ENCODE measurements at regions not wholly inside any gene's neighbourhood (a gene's known extent, or its start where the extent isn't known, plus 50 kb on each side); places are given as distances from the start of the nearest gene placed in this dataset.

GRCh38 chr1:193356249-193356648 is 169.8 kb upstream of the B3GALT2 start:
- Histone ChIP-seq H3K4me3 (replicated peaks in 1 of 3; ENCODE audit: insufficient read depth in 1 of 3, low read depth in 1 of 3, low read length in 3 of 3) (no peak overlapping the region), H3K9me1 (replicated peaks; ENCODE audit: control insufficient read depth, extremely low read depth, insufficient read depth, low read length) (no peaks in the 10 kb centered on the region), H3K9ac (replicated peaks; ENCODE audit: extremely low read depth, insufficient read depth, low read length) (no peak overlapping the region), H3K9me3 (replicated peaks; ENCODE audit: control insufficient read depth, insufficient read depth, low read length) (no peaks in the 10 kb centered on the region), H3K27ac (ENCODE audit: insufficient read depth, low read depth, low read length) (no peak overlapping the region), H4K20me1 (replicated peaks; ENCODE audit: control insufficient read depth, extremely low read depth, insufficient read depth, low read length) (no peaks in the 10 kb centered on the region), H3K27me3 (ENCODE audit: control insufficient read depth in 2 of 2, insufficient read depth in 2 of 2, low read length in 2 of 2) (no peaks in the 10 kb centered on the region), H3K4me1 (ENCODE audit: control insufficient read depth, extremely low read depth, insufficient read depth, low read length) (peaks cover 11% of the 10 kb centered on the region), H3K79me2 (ENCODE audit: control insufficient read depth, insufficient read depth, low read length) (no peaks in the 10 kb centered on the region), H3K36me3 (ENCODE audit: control insufficient read depth in 2 of 2, extremely low read depth in 1 of 2, insufficient read depth in 2 of 2, low read length in 2 of 2) (no peaks in the 10 kb centered on the region), H2AFZ (ENCODE audit: low read depth, low read length) (no peak overlapping the region), H3K4me2 (ENCODE audit: insufficient read depth, low read length) (no peak overlapping the region)
- dilution Hi-C loops (cut with MboI; ENCODE audit: extremely low pct_ligation_motif_present, low sequenced_read_pairs), result no loop called here
- no peak for FAIRE-seq
- intact Hi-C loops (cut with micrococcal nuclease), result no loop called here
- no peak for DNase-seq (ENCODE audit: low read depth, low spot score)
- no peak for TF ChIP-seq GATA2 (IDR thresholded peaks at IDR 0.05; ENCODE audit: insufficient read depth, insufficient read length, low read depth, low read length)
- BruUV-seq (replicated peaks), result no TSS peak
- ChIA-PET POLR2A (no interaction called here), CTCF (no interaction called here)

- no peak for TF ChIP-seq CTCF (IDR thresholded peaks at IDR 0.05; ENCODE audit: extremely low read depth in 1 of 2, insufficient read depth in 1 of 2, low read depth in 1 of 2, low read length in 2 of 2)
- no peak for TF ChIP-seq MYC (IDR thresholded peaks at IDR 0.05; ENCODE audit: low read depth, low read length)
- TF ChIP-seq FOS (IDR thresholded peaks at IDR 0.05; ENCODE audit: borderline replicate concordance, insufficient read depth, low read length), result no peak
- Histone ChIP-seq H2AFZ (ENCODE audit: low read depth, low read length) (no peak overlapping the region), H3K4me1 (ENCODE audit: control insufficient read depth, extremely low read depth, insufficient read depth, low read length) (peaks cover 11% of the 10 kb centered on the region), H3K79me2 (ENCODE audit: control insufficient read depth, insufficient read depth, low read length) (no peaks in the 10 kb centered on the region), H3K4me2 (ENCODE audit: insufficient read depth, low read length) (no peak overlapping the region), H3K27me3 (ENCODE audit: control insufficient read depth in 2 of 2, insufficient read depth in 2 of 2, low read length in 2 of 2) (no peaks in the 10 kb centered on the region), H3K27ac (ENCODE audit: insufficient read depth, low read depth, low read length) (no peak overlapping the region), H3K4me3 (replicated peaks in 1 of 3; ENCODE audit: insufficient read depth in 1 of 3, low read depth in 1 of 3, low read length in 3 of 3) (no peak overlapping the region), H4K20me1 (replicated peaks; ENCODE audit: control insufficient read depth, extremely low read depth, insufficient read depth, low read length) (no peaks in the 10 kb centered on the region), H3K9me1 (replicated peaks; ENCODE audit: control insufficient read depth, extremely low read depth, insufficient read depth, low read length) (no peaks in the 10 kb centered on the region), H3K36me3 (ENCODE audit: control insufficient read depth in 2 of 2, extremely low read depth in 1 of 2, insufficient read depth in 2 of 2, low read length in 2 of 2) (no peaks in the 10 kb centered on the region), H3K9me3 (replicated peaks; ENCODE audit: control insufficient read depth, insufficient read depth, low read length) (no peaks in the 10 kb centered on the region), H3K9ac (replicated peaks; ENCODE audit: extremely low read depth, insufficient read depth, low read length) (no peak overlapping the region)
- DNase-seq (ENCODE audit: low read depth, low spot score), result no peak
- dilution Hi-C loops (cut with MboI; ENCODE audit: extremely low pct_ligation_motif_present, low sequenced_read_pairs) (no loop called here), intact Hi-C loops (cut with micrococcal nuclease) (no loop called here)
- CTCF ChIA-PET, result no interaction called here
- POLR2A ChIA-PET, result no interaction called here
- no peak for FAIRE-seq
- BruUV-seq (replicated peaks), result no TSS peak
Observed at GRCh38 chr1:193355626-193356025, 169.2 kb upstream of the B3GALT2 start.
